ENCODE measurements at regions not wholly inside any gene's neighbourhood (a gene's known extent, or its start where the extent isn't known, plus 50 kb on each side); places are given as distances from the start of the nearest gene placed in this dataset.

DNA sequence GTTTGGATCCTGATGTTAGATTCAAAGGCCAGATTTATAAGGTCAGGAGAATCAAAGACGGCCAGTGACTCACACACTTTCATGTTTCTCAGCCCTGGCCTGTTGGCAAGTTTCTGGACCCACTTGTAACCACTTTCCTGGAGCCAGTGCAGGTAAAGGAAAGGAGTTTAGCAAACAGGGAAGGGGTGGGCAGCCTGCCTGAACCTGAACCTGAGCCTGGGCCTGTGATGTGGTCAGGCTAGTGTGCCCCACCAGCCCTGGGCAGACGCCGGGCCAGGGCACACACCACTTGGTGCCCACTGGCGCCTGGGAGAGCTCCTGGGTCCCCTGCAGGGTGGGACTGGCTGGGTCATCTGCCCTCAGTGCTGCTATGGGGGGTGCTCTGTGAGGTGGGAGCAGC, 100.5 kb upstream of the SPRED2 start:
- no peak for TF ChIP-seq POLR2A (IDR thresholded peaks at IDR 0.05)
- TF ChIP-seq, protein P1, sequence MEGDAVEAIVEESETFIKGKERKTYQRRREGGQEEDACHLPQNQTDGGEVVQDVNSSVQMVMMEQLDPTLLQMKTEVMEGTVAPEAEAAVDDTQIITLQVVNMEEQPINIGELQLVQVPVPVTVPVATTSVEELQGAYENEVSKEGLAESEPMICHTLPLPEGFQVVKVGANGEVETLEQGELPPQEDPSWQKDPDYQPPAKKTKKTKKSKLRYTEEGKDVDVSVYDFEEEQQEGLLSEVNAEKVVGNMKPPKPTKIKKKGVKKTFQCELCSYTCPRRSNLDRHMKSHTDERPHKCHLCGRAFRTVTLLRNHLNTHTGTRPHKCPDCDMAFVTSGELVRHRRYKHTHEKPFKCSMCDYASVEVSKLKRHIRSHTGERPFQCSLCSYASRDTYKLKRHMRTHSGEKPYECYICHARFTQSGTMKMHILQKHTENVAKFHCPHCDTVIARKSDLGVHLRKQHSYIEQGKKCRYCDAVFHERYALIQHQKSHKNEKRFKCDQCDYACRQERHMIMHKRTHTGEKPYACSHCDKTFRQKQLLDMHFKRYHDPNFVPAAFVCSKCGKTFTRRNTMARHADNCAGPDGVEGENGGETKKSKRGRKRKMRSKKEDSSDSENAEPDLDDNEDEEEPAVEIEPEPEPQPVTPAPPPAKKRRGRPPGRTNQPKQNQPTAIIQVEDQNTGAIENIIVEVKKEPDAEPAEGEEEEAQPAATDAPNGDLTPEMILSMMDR (IDR thresholded peaks at IDR 0.05), result no peak
- no peak for TF ChIP-seq POLR2AphosphoS5 (IDR thresholded peaks at IDR 0.05)
